ENCODE measurements at regions not wholly inside any gene's neighbourhood (a gene's known extent, or its start where the extent isn't known, plus 50 kb on each side); places are given as distances from the start of the nearest gene placed in this dataset.

- in situ Hi-C loops (cut with HindIII; ENCODE audit: low sequenced_read_pairs) = no loop called here
Observed at GRCh38 chr5:17402289-17403121, 95.5 kb upstream of the TAF11L2 start.

GRCh38 chr5:17403695-17404490 is 94.1 kb upstream of the TAF11L2 start:
- TF ChIP-seq CTCF (IDR thresholded peaks at IDR 0.05; ENCODE audit: low read depth, low read length) = no peak
- no peak overlapping the region for H3K4me3 ChIP-seq (ENCODE audit: low read depth, low read length)
- in situ Hi-C loops (cut with HindIII; ENCODE audit: low sequenced_read_pairs) = no loop called here
- no peak for DNase-seq (ENCODE audit: low read depth, low spot score)

More at GRCh38 chr5:17402289-17403121, 95.5 kb upstream of the TAF11L2 start:
- H3K4me3 ChIP-seq (ENCODE audit: low read depth, low read length) = no peak overlapping the region
- no peak for TF ChIP-seq CTCF (IDR thresholded peaks at IDR 0.05; ENCODE audit: low read depth, low read length)
- no peak for DNase-seq (ENCODE audit: low read depth, low spot score)

GRCh38 chr5:17405976-17406375 is 92.1 kb upstream of the TAF11L2 start:
- H3K4me3 ChIP-seq (ENCODE audit: low read depth, low read length) = no peak overlapping the region
- in situ Hi-C loops (cut with HindIII; ENCODE audit: low sequenced_read_pairs) = no loop called here
- no peak for DNase-seq (ENCODE audit: low read depth, low spot score)
- no peak for TF ChIP-seq CTCF (IDR thresholded peaks at IDR 0.05; ENCODE audit: low read depth, low read length)

GRCh38 chr5:17406423-17406838 is 91.6 kb upstream of the TAF11L2 start:
- no peak overlapping the region for H3K4me3 ChIP-seq (ENCODE audit: low read depth, low read length)
- no peak for TF ChIP-seq CTCF (IDR thresholded peaks at IDR 0.05; ENCODE audit: low read depth, low read length)
- in situ Hi-C loops (cut with HindIII; ENCODE audit: low sequenced_read_pairs) = no loop called here
- no peak for DNase-seq (ENCODE audit: low read depth, low spot score)

GRCh38 chr5:17411436-17412402 is 86.3 kb upstream of the TAF11L2 start:
- peak; percentile 55 for DNase-seq (ENCODE audit: low read depth, low spot score)
- H3K4me3 ChIP-seq (ENCODE audit: low read depth, low read length) = no peak overlapping the region
- TF ChIP-seq CTCF (IDR thresholded peaks at IDR 0.05; ENCODE audit: low read depth, low read length) = no peak
- in situ Hi-C loops (cut with HindIII; ENCODE audit: low sequenced_read_pairs) = no loop called here

Data from astrocyte of the spinal cord (primary cell).